Muscle of arm (tissue), 1 donor: ENCODE measurements at regions not wholly inside any gene's neighbourhood (a gene's known extent, or its start where the extent isn't known, plus 50 kb on each side); places are given as distances from the start of the nearest gene placed in this dataset.
"Not testable (repeated sequence)": the region's sequence is repeated elsewhere in the genome, so short reads cannot be mapped to it uniquely, and the experiment has no call there.

Experiments used
- DNase-seq: peaks from one replicate; pipeline ENCODE4 v3.0.0-alpha.2; 2013

DNA sequence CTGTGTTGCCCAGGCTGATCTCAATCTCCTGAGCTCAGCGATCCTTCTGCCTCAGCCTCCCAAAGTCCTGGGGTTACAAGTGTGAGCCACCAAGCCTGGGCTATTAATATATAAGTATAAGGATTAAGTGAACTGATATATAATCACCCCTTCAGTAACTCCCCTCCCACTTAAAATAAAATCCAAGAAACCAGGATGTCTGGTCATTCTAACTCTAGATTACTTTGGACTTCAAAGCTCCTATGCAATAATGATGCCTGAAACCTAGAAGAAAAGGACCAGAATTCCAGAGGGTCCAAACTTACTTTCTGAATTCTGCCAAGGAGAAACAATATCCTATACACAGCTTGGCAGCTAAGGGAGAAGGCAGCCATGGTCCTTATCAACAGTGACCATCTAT is 206.8 kb upstream of the ZNF217 start:
- no peak for DNase-seq

DNA sequence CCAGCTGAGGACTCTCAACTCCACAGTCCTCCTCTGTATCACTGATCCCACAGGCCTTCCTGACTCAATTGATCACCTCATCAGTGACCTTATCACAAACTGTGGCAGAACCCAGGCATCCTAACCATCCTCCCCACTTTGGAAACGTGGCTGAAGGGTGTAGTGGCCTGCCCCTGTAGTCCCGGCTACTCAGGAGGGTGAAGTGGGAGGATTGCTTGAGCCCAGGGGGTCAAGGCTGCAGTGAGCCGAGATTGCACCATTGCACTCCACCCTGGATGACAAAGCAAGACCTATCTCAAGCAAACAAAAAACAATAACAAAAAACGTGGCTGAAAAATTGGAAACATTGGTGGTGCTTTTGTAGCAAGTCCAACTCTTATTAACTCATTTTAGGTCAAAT is 203.4 kb upstream of the ZNF217 start:
- no peak for DNase-seq

GRCh38 chr20:53795170-53795569 is 201.5 kb upstream of the ZNF217 start:
- no peak for DNase-seq

GRCh38 chr20:53794529-53795115 is 201.0 kb upstream of the ZNF217 start:
- DNase-seq: no peak

DNA sequence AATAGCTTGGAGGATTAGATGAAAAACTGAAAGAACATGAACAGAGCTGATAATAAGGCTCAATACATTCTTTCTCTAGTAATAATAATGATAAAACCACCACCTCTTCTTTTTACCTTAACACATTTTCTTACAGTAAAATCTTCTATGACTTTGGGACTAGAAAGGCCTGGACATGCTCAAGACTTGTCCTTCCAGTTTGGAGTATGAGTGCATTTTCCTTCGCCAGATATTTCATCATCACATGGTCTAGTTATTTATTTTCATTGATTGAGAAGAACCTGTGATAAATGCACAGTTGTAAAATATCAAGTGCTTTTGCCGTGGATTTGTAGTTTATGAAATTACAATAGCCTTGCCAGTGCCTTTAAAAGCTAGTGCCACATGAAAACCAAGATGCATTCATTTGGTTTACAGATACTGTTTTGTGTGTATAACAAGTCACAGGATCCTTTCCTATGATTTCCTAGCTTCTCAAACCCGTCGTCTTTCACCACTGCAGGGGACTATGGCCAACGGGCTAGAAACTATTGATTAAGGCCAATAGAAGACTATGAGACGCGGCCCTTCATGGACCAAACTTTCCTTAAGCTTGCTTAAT is 200.2 kb upstream of the ZNF217 start:
- no peak for DNase-seq

GRCh38 chr20:53792946-53793536 is 199.4 kb upstream of the ZNF217 start:
- DNase-seq: no peak

- DNase-seq: no peak
These were observed 196.5 kb upstream of the ZNF217 start for GRCh38 chr20:53789989-53790675.

- no peak for DNase-seq
These were observed 194.8 kb upstream of the ZNF217 start for GRCh38 chr20:53788253-53789022.

DNA sequence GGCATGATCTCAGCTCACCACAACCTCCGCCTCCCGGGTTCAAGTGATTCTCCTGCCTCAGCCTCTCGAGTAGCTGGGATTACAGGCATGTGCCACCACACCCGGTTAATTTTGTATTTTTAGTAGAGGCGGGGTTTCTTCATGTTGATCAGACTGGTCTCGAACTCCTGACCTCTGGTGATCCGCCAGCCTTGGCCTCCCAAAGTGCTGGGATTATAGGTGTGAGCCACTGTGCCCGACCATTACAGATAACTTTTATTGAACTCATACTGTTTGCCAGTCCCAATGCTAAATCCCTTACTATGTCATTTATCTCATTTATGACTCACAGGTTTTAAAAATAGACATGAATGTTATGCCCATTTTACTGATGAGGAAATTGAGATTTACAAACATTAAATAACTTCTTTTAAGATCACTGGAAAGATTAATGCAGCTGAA is 193.9 kb upstream of the ZNF217 start:
- DNase-seq: not testable (repeated sequence)

DNA sequence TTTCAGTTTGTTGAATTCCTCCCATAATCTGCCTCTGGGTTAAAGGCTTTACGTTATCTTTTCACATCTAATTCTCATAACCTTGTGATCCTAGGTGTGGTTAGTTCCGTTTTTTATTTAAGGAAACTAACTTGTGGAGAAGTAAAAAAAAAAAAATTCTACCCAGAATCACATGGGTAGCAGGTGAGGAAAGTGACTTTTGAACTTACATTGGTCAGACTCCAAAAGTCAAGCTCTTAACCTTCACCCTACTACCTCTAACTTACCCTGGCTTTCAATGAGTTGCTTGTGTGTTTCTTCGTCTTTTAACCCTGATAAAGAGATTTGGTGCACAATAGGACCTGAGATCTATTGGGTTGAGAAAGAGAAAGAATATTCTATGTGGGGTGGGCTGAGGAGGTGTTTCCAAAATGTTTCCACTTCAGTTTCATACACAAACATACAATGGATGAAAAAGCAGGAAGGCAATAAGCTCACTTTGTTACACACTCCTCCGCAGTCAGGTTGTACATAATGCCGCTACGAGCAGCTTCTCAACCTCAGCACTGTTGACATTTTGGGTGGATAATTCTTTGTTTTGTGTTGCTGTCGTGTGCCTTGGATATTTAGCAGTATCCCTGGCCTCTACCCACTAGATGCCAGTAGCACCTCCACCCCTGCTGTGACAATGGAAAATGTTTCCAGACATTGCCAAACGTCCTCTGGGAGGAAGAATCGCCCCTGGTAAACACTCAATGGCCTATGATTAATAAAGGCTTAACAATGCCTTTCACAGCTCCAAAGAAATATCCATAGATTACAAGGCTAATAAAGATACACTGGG is 193.0 kb upstream of the ZNF217 start:
- DNase-seq: no peak

DNA sequence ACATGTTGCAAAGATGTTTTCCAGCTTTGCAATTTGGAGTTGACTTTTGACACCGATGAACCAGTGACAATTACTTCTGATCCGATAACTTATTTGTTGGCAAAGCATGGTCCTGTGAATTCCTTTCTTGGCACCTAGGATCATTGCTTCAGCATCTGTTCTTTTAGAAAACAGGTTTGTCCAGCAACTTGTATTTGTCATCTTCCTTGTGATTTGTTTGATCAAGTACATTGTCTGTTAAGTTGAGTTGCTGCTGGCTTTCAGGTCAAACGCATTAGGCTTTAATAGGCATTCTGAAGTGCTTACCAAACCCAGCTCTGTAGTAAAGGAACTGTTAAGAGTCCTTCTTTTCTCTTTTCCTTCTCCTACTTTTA is 192.4 kb upstream of the ZNF217 start:
- DNase-seq: no peak

DNA sequence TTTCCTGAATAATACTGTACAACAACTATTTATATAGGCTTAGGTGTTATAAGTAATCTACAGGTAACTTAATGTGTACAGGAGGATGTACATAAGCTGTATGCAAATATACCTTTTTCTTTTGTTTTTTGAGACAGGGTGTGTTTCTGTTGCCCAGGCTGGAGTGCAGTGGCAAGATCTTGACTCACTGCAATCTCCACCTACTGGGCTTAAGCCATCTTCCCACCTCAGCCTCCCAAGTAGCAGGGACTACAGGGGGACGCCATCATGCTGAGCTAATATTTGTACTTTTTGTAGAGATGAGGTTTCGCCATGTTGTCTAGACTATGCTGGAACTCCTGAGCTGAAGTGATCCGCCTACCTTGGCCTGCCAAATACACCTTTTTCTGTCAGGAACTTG is 191.7 kb upstream of the ZNF217 start:
- no peak for DNase-seq

DNA sequence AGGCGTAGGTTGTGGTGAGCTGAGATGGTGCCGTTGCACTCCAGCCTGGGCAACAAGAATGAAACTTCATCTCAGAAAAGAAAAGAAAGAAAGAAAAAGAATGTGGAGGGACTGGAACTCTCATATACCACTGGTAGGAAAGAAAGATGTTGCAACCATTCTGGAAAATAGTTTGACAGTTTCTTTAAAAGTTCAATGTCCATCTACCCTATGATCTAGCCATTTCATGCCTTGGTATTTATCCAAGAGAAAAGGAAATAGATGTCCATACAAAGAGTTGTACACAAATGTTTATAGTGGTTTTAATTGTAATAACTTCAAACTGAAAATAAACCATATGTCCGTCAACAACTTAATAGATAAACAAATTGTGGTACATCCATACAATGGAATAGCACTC is 190.1 kb upstream of the ZNF217 start:
- DNase-seq: no peak

- DNase-seq: no peak
These were observed 189.1 kb upstream of the ZNF217 start for GRCh38 chr20:53782612-53783246.

- no peak for DNase-seq
These were observed 186.2 kb upstream of the ZNF217 start for GRCh38 chr20:53779822-53780221.

- DNase-seq: no peak
These were observed 185.1 kb upstream of the ZNF217 start for GRCh38 chr20:53778736-53779135.

DNA sequence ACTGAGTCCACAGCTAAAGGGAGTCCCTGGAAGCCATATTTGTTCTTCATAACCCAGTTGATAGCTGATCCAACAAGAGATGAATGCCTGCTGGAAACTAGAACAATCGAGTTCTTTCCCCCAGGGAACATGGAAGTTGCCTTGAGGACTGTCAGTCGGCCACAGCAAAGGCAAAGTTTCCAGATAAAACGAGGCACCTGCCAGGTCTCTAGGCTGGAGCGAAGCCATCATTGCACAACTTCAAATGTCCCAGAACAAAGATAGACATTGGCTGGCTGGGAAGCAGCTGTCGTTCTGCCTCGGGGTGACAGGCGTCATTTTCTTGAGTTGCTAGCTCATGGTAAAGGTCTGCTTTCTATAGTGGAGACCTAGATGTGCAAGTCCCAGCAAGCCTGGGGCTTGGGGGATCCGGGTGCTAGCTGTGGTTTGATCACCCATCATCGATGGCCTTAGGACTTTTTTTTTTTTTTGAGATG is 184.4 kb upstream of the ZNF217 start:
- no peak for DNase-seq

DNA sequence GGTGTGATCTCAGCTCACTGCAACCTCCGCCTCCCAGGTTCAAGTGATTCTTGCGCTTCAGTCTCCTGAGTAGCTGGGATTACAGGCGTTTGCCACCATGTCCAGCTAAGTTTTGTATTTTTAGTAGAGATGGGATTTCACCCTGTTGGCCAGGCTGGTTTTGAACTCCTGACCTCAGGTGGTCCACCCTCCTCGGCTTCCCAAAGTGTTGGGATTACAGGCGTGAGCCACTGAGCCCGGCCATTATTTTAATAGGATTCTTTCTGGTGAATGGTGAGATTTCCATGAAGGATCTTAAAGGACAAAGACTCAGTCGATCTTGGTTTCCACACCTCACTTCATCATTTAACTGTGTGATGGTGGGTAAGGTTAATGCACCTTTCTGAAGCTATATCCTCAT is 183.8 kb upstream of the ZNF217 start:
- DNase-seq: not testable (repeated sequence)

GRCh38 chr20:53776858-53777257 is 183.2 kb upstream of the ZNF217 start:
- no peak for DNase-seq

DNA sequence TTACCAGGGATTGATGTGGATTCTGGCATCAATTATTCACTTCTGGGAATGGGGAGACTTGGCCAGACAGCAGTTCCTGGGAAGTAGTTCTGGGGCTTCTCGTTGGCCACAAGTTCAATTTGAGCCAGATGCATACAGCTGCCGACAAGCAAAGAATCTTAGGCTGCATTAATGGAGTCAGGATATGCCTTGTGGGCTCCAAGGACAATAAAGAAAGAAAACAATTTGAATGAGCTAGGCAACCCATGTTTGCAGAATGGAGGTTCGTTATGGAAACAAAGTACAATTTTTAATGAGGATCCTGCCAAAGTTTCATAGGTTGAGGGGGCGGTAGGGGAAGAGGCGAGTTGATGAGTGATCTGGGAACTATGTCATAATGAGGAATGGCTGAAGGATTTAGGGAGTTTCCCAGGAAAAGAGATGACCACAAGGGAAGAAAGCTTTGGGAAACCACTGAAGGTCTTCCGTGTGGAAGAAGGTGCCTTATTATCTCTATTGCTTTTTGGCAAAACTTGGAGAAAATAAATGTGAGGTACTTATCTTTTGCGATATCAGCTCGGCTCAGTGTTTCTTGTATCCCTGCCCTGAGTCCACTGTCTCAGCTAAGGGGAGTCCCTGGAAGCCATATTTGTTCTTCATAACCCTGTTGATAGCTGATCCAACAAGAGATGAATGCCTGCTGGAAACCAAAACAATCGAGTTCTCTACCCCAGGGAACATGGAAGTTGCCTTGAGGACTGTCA is 181.0 kb upstream of the ZNF217 start:
- peak; percentile 85 for DNase-seq
